Stimulated activated CD4-positive, alpha-beta T cell treated with anti-CD3 and anti-CD28 coated beads, TNF-alpha, amount 100 ng/mL, for 48 hours (primary cell): ENCODE measurements at regions not wholly inside any gene's neighbourhood (a gene's known extent, or its start where the extent isn't known, plus 50 kb on each side); places are given as distances from the start of the nearest gene placed in this dataset.
"Not testable (repeated sequence)": the region's sequence is repeated elsewhere in the genome, so short reads cannot be mapped to it uniquely, and the experiment has no call there.

ENCODE experiments used
- DNase-seq, 3 donors: peaks; one replicate each; pipeline ENCODE4 v3.0.0-alpha.2; 2020; ENCODE audit warnings: low read depth in 3 of 3

- no peak for DNase-seq
These were observed 316.8 kb downstream of the DLEU7 start for GRCh38 chr13:50526661-50527071.

- DNase-seq: no peak
These were observed 316.3 kb downstream of the DLEU7 start for GRCh38 chr13:50527188-50527587.

- no peak for DNase-seq
These were observed 315.6 kb downstream of the DLEU7 start for GRCh38 chr13:50527612-50528509.

GRCh38 chr13:50529154-50529882, 314.2 kb downstream of the DLEU7 start:
- DNase-seq: no peak

- no peak for DNase-seq
These were observed 311.3 kb downstream of the DLEU7 start for GRCh38 chr13:50531917-50532899.

- DNase-seq: no peak
These were observed 308.4 kb downstream of the DLEU7 start for GRCh38 chr13:50535050-50535449.

GRCh38 chr13:50537029-50537428, 306.5 kb downstream of the DLEU7 start:
- no peak for DNase-seq

- no peak for DNase-seq
These were observed 303.5 kb downstream of the DLEU7 start for GRCh38 chr13:50539791-50540530.

GRCh38 chr13:50543141-50543540, 300.4 kb downstream of the DLEU7 start:
- DNase-seq: no peak

GRCh38 chr13:50543782-50544181, 299.7 kb downstream of the DLEU7 start:
- no peak for DNase-seq

GRCh38 chr13:50544211-50544610, 299.3 kb downstream of the DLEU7 start:
- DNase-seq: no peak

- DNase-seq: not testable (repeated sequence)
These were observed 296.3 kb downstream of the DLEU7 start for GRCh38 chr13:50547175-50547574.

GRCh38 chr13:50548586-50548985, 294.9 kb downstream of the DLEU7 start:
- DNase-seq: no peak

- DNase-seq: no peak
These were observed 294.1 kb downstream of the DLEU7 start for GRCh38 chr13:50549221-50549942.

- no peak for DNase-seq
These were observed 293.3 kb downstream of the DLEU7 start for GRCh38 chr13:50550151-50550550.

- DNase-seq: no peak
These were observed 291.0 kb downstream of the DLEU7 start for GRCh38 chr13:50552424-50552966.

GRCh38 chr13:50561739-50562138, 281.8 kb downstream of the DLEU7 start:
- no peak for DNase-seq

GRCh38 chr13:50566646-50567045, 276.8 kb downstream of the DLEU7 start:
- no peak for DNase-seq

- DNase-seq: no peak
These were observed 271.4 kb downstream of the DLEU7 start for GRCh38 chr13:50572129-50572528.

- no peak for DNase-seq
These were observed 270.4 kb downstream of the DLEU7 start for GRCh38 chr13:50573066-50573465.
